IMR-90 (cell line): ENCODE measurements at regions not wholly inside any gene's neighbourhood (a gene's known extent, or its start where the extent isn't known, plus 50 kb on each side); places are given as distances from the start of the nearest gene placed in this dataset.

ENCODE experiments used
- ATAC-seq: fragments of 200-7000 bp; cut with Tn5 transposase; 2 replicates; pipeline ENCODE4 v1.9.1; 2020; ENCODE audit warnings: low read depth, mild to moderate bottlenecking, moderate library complexity
- BruUV-seq: library from RNA; stranded (reverse); fragments of 400-500 nt; replicated peaks from 2 replicates; lab custom pipeline; 2021; lab: Mats Ljungman, UMichigan
- CTCF ChIA-PET: fragments of 300-600 bp; formaldehyde crosslinking; extraction: SDS; loops from one replicate; lab custom pipeline; 2021; ENCODE audit warnings: antibody characterized with exemption; lab: Yijun Ruan, JAX
- POLR2A ChIA-PET: fragments of 300-600 bp; sonication (Branson Sonifier 250); formaldehyde crosslinking; loops from one replicate; lab custom pipeline; 2022; ENCODE audit warnings: antibody characterized with exemption; ENCODE audit not compliant: unreplicated experiment; lab: Charles Lee
- DNase-seq: peaks from one replicate; pipeline ENCODE4 v3.0.0; 2013
- H2AFZ ChIP-seq: replicated peaks from 2 replicates; pipeline ENCODE3; 2013; ENCODE audit warnings: low read length, mild to moderate bottlenecking; ENCODE audit not compliant: poor library complexity
- H2AK5ac ChIP-seq: 2 replicates; pipeline ENCODE4 v1.6.1; 2013; ENCODE audit warnings: low read depth, low read length, inconsistent platforms
- H2AK9ac ChIP-seq: replicated peaks from 2 replicates; pipeline ENCODE3; 2013; ENCODE audit warnings: mild to moderate bottlenecking, low read depth, low read length, moderate library complexity; ENCODE audit not compliant: poor library complexity
- H2BK120ac ChIP-seq: 2 replicates; pipeline ENCODE4 v1.6.1; 2013; ENCODE audit warnings: low read depth, low read length, inconsistent platforms
- H2BK15ac ChIP-seq: 3 replicates; pipeline ENCODE4 v1.6.1; 2013; ENCODE audit warnings: low read depth, low read length, inconsistent platforms
- H2BK20ac ChIP-seq: 2 replicates; pipeline ENCODE4 v1.6.1; 2013; ENCODE audit warnings: low read depth, mild to moderate bottlenecking, inconsistent platforms, low read length, moderate library complexity
- H2BK5ac ChIP-seq: 2 replicates; pipeline ENCODE4 v1.6.1; 2013; ENCODE audit warnings: mild to moderate bottlenecking, low read depth, low read length, inconsistent platforms; ENCODE audit not compliant: poor library complexity, severe bottlenecking
- H3K14ac ChIP-seq: replicated peaks from 2 replicates; pipeline ENCODE4 v1.6.1; 2013; ENCODE audit warnings: low read depth, low read length, inconsistent platforms
- H3K18ac ChIP-seq: 2 replicates; pipeline ENCODE4 v1.6.1; 2013; ENCODE audit warnings: low read depth, low read length, control low read depth
- H3K23ac ChIP-seq: 2 replicates; pipeline ENCODE4 v1.6.1; 2013; ENCODE audit warnings: low read depth, low read length, inconsistent platforms
- H3K27ac ChIP-seq: 2 replicates; pipeline ENCODE4 v1.5.1; 2013; ENCODE audit warnings: mild to moderate bottlenecking, control low read depth, low read length; ENCODE audit not compliant: insufficient read depth
- H3K27me3 ChIP-seq: 2 replicates; pipeline ENCODE4 v1.6.1; 2013; ENCODE audit warnings: low read length; ENCODE audit not compliant: control insufficient read depth, insufficient read depth
- H3K36me3 ChIP-seq: 2 replicates; pipeline ENCODE4 v1.6.1; 2013; ENCODE audit warnings: low read length, mixed read lengths; ENCODE audit not compliant: control insufficient read depth, insufficient read depth
- H3K4ac ChIP-seq: 2 replicates; pipeline ENCODE4 v1.6.1; 2013; ENCODE audit warnings: low read depth, low read length, inconsistent platforms
- H3K4me1 ChIP-seq: 2 replicates; pipeline ENCODE4 v1.6.1; 2013; ENCODE audit warnings: low read length, mixed read lengths; ENCODE audit not compliant: control insufficient read depth, insufficient read depth
- H3K4me2 ChIP-seq: 2 replicates; pipeline ENCODE4 v1.6.1; 2013; ENCODE audit warnings: low read depth, mild to moderate bottlenecking, control low read depth, low read length, moderate library complexity
- H3K4me3 ChIP-seq: 2 replicates; pipeline ENCODE4 v1.5.1; 2013; ENCODE audit warnings: low read depth, mild to moderate bottlenecking, control low read depth, low read length, moderate library complexity; ENCODE audit not compliant: insufficient read depth
- H3K56ac ChIP-seq: 2 replicates; pipeline ENCODE4 v1.6.1; 2013; ENCODE audit warnings: low read length, inconsistent platforms; ENCODE audit not compliant: insufficient read depth; ENCODE audit errors: extremely low read depth
- H3K79me1 ChIP-seq, 2 experiments: 2 replicates each; pipeline ENCODE4 v1.6.1; 2013; ENCODE audit warnings: low read length in 2 of 2, inconsistent platforms in 1 of 2, low read depth in 1 of 2
- H3K9ac ChIP-seq: 2 replicates; pipeline ENCODE4 v1.6.1; 2013; ENCODE audit warnings: low read depth, low read length, control low read depth
- H3K9me1 ChIP-seq: 2 replicates; pipeline ENCODE4 v1.6.1; 2013; ENCODE audit warnings: low read length, inconsistent platforms; ENCODE audit not compliant: insufficient read depth
- H3K9me3 ChIP-seq: 2 replicates; pipeline ENCODE4 v1.6.1; 2013; ENCODE audit warnings: low read length; ENCODE audit not compliant: control insufficient read depth, insufficient read depth
- H4K20me1 ChIP-seq: 2 replicates; pipeline ENCODE4 v1.6.1; 2013; ENCODE audit warnings: low read length, inconsistent platforms; ENCODE audit not compliant: insufficient read depth
- H4K5ac ChIP-seq: 2 replicates; pipeline ENCODE4 v1.6.1; 2013; ENCODE audit warnings: mild to moderate bottlenecking, low read depth, low read length, control low read depth
- H4K8ac ChIP-seq, 2 experiments: 2 replicates each; pipeline ENCODE4 v1.6.1; 2013; ENCODE audit warnings: low read depth in 2 of 2, low read length in 2 of 2, control low read depth in 1 of 2, inconsistent platforms in 1 of 2
- H4K91ac ChIP-seq: 2 replicates; pipeline ENCODE4 v1.6.1; 2013; ENCODE audit warnings: low read depth, low read length, inconsistent platforms; ENCODE audit not compliant: insufficient read depth
- BHLHE40 ChIP-seq: fragments of 150-350 bp; IDR thresholded peaks from 2 replicates; pipeline ENCODE4 v1.6.1; 2016; ENCODE audit warnings: mild to moderate bottlenecking, low read depth, low read length
- CHD1 ChIP-seq: IDR thresholded peaks from 2 replicates; pipeline ENCODE4 v1.6.1; 2012; ENCODE audit warnings: low read depth, low read length, improper control_type of control experiment
- ELK1 ChIP-seq: fragments of 150-350 bp; IDR thresholded peaks from 2 replicates; pipeline ENCODE4 v1.6.1; 2016; ENCODE audit warnings: low read depth, mild to moderate bottlenecking, low read length, moderate library complexity, borderline replicate concordance
- FOS ChIP-seq: fragments of 150-350 bp; IDR thresholded peaks from 2 replicates; pipeline ENCODE4 v1.6.1; 2016; ENCODE audit warnings: low read depth, low read length
- MAFK ChIP-seq: IDR thresholded peaks from 2 replicates; pipeline ENCODE4 v1.6.1; 2012; ENCODE audit warnings: low read depth, low read length, improper control_type of control experiment
- MXI1 ChIP-seq: IDR thresholded peaks from 2 replicates; pipeline ENCODE4 v1.6.1; 2012; ENCODE audit warnings: low read depth, mild to moderate bottlenecking, low read length, moderate library complexity, borderline replicate concordance
- USF2 ChIP-seq: fragments of 150-350 bp; IDR thresholded peaks from 2 replicates; pipeline ENCODE4 v1.6.1; 2017; ENCODE audit warnings: mild to moderate bottlenecking, antibody characterized with exemption, low read length, low read depth
- WGBS, 2 experiments: methylation state at CpG; one replicate each; pipeline versions ENCODE4 v1.1.5 to v1.1.7; 2013; ENCODE audit warnings: missing lambda C conversion rate in 2 of 2; ENCODE audit not compliant: insufficient read length in 1 of 2; ENCODE audit errors: extremely low coverage in 2 of 2; 5-methylcytosine and 5-hydroxymethylcytosine counted together
- dilution Hi-C: fragments of 300-500 bp; cut with HindIII; formaldehyde crosslinking; loops from one replicate; pipeline ENCODE4 v1.14.3; 2018; ENCODE audit warnings: low sequenced_read_pairs; ENCODE audit not compliant: unreplicated experiment
- in situ Hi-C: fragments of 300-500 bp; cut with MboI; formaldehyde crosslinking; loops from 3 replicates; pipeline ENCODE4 v1.14.3; 2019; ENCODE audit warnings: low sequenced_read_pairs, inconsistent platforms, mixed read lengths
- intact Hi-C: fragments of 100-400 bp; cut with micrococcal nuclease; formaldehyde crosslinking; loops from 2 replicates; pipeline ENCODE4 v1.10.0; 2022

GRCh38 chr11:44408711-44409470 is 99.0 kb upstream of the ALX4 start:
- in situ Hi-C loops: no loop called here
- no peak overlapping the region for H3K9ac ChIP-seq
- no peak overlapping the region for H4K91ac ChIP-seq
- H2AK9ac ChIP-seq: no peak overlapping the region
- H2AK5ac ChIP-seq: no peak overlapping the region
- H3K56ac ChIP-seq: no peak overlapping the region
- CTCF ChIA-PET: no interaction called here
- TF ChIP-seq MAFK (no peak), MXI1 (no peak), USF2 (no peak), CHD1 (no peak), FOS (no peak), ELK1 (no peak), BHLHE40 (no peak)
- H2AFZ ChIP-seq: no peak overlapping the region
- DNase-seq: no peak
- H4K8ac ChIP-seq: no peak overlapping the region
- H3K27me3 ChIP-seq: peaks cover 11% of the 10 kb centered on the region
- no peak overlapping the region for H3K23ac ChIP-seq
- no peak overlapping the region for H3K4me3 ChIP-seq
- no peak overlapping the region for H2BK5ac ChIP-seq
- 17% methylated on average over 1 of the region's 6 CpGs; no CpG with 5 or more reads in 1 of the 2 experiments for WGBS, 2 experiments
- H3K14ac ChIP-seq: no peak overlapping the region
- no peaks in the 10 kb centered on the region for H3K36me3 ChIP-seq
- no peaks in the 10 kb centered on the region for H3K9me1 ChIP-seq
- H3K79me1 ChIP-seq: no peaks in the 10 kb centered on the region
- POLR2A ChIA-PET: no interaction called here
- dilution Hi-C loops: no loop called here
- no peak overlapping the region for H3K4ac ChIP-seq
- no peak overlapping the region for H3K18ac ChIP-seq
- no peaks in the 10 kb centered on the region; the same call in 1 of the 2 replicates for H3K9me3 ChIP-seq
- H2BK15ac ChIP-seq: no peak overlapping the region
- no peak overlapping the region for H2BK20ac ChIP-seq
- intact Hi-C loops: no loop called here
- H3K27ac ChIP-seq: no peak overlapping the region
- H2BK120ac ChIP-seq: no peak overlapping the region
- no peak overlapping the region for H4K5ac ChIP-seq
- no peaks in the 10 kb centered on the region for H4K20me1 ChIP-seq
- H3K4me1 ChIP-seq: no peaks in the 10 kb centered on the region
- ATAC-seq: no peak
- no TSS peak for BruUV-seq
- H3K4me2 ChIP-seq: no peak overlapping the region
